ENCODE measurements at regions not wholly inside any gene's neighbourhood (a gene's known extent, or its start where the extent isn't known, plus 50 kb on each side); places are given as distances from the start of the nearest gene placed in this dataset.
"Not testable (repeated sequence)": the region's sequence is repeated elsewhere in the genome, so short reads cannot be mapped to it uniquely, and the experiment has no call there.

- no peak for DNase-seq
Observed at GRCh38 chr13:22789916-22790315, 390.9 kb upstream of the SGCG start.

GRCh38 chr13:22793598-22794134 lies 387.1 kb upstream of the SGCG start:
- DNase-seq: no peak

DNA sequence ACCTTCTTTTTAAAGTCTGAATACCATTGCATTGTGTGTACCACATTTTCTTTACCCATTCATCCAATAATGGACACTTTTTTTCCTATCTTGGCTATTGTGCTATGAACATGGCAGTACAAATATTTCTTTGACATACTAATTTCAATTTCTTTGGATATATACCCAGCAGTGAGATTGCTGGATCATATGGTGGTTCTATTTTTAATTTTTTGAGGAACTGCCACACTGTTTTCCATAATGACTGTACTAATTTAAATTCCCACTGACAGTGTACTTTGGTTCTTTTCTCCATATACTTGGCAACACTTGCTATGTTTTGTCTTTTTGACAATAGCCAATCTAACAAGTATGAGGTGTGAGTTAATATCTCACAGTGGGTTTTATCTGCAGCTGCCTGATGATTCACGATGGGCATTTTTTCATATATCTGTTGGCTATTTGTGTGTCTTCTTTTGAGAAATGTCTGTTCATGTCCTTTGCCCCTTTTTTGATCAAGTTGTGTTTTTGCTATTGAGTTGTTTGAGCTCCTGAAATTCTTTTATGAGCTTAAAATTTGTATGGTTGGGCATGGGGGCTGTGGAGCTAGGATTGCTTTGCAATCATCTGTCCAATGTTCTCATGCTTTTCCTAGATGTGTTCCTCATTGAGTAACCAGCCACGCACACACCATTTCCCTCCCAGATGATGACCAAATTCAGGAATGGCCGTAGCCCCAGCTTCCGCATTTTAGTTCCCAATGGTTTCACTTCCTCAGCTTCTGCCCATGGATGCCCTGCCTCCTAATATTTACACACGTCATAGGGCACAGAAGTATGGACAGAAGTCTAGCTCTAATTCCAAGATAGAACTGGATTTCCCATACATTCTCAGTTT lies 380.0 kb upstream of the SGCG start:
- DNase-seq: no peak

- no peak for DNase-seq
Observed at GRCh38 chr13:22801402-22802003, 379.3 kb upstream of the SGCG start.

GRCh38 chr13:22812793-22813192 lies 368.0 kb upstream of the SGCG start:
- DNase-seq: no peak

GRCh38 chr13:22813531-22814377 lies 367.0 kb upstream of the SGCG start:
- DNase-seq: not testable (repeated sequence)

- DNase-seq: not testable (repeated sequence)
Observed at GRCh38 chr13:22814433-22814832, 366.3 kb upstream of the SGCG start.

DNA sequence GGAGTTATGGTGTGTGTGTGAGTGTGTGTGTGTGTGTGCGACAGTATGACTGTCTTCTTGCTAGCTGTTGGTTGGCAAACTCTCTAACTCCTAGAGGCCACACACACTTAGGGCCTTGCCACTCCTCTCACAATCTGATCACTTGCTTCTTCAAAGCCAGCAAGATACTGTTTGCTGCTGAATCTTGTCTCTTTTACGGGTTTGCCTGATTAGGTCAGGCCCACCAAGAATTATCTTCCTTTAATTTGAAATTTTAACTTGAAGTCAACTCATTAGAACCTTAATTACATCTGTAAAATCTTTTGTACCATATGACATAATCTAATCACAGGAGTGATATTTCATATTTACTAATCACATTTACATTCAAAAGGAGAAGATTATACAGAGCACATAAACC lies 359.2 kb upstream of the SGCG start:
- DNase-seq: no peak

GRCh38 chr13:22825186-22825585 lies 355.6 kb upstream of the SGCG start:
- no peak for DNase-seq

GRCh38 chr13:22828081-22828480 lies 352.7 kb upstream of the SGCG start:
- no peak for DNase-seq

- DNase-seq: no peak
Observed at GRCh38 chr13:22836475-22836874, 344.3 kb upstream of the SGCG start.

DNA sequence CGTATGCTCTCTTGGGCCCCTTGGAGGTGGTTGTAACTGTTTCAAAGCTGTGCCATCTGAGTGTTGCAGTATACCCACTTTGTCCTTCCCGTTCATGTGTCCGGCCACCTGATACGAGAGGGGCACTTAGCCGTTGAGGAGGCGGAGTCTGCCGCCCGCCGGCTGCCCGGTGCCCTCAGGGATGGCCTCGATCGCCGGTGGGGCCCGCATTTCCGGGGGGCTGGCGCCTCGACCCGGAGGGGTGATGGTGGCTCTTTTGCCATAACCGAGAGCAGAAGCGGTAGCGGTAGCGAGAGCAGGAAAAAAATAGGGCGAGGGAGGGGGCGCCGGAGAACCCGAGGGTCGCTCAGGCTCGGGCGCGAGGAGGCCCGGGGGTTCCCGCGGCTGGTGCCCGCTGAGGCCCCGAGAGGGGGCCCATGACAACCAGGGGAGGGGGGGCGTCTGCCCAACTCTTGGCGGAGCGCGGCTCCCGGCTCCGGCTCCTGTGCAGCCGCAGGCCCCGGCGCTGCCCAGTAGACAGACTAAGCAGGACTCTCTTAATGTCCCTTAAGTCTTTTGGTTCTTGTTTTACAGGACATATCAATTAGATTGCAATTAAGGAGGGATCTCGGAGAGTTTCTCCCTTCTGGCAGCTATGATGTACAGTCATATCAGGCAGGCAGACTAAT lies 342.7 kb upstream of the SGCG start:
- DNase-seq: no peak

GRCh38 chr13:22839603-22840530 lies 340.9 kb upstream of the SGCG start:
- DNase-seq: no peak

GRCh38 chr13:22846551-22846950 lies 334.2 kb upstream of the SGCG start:
- no peak for DNase-seq

DNA sequence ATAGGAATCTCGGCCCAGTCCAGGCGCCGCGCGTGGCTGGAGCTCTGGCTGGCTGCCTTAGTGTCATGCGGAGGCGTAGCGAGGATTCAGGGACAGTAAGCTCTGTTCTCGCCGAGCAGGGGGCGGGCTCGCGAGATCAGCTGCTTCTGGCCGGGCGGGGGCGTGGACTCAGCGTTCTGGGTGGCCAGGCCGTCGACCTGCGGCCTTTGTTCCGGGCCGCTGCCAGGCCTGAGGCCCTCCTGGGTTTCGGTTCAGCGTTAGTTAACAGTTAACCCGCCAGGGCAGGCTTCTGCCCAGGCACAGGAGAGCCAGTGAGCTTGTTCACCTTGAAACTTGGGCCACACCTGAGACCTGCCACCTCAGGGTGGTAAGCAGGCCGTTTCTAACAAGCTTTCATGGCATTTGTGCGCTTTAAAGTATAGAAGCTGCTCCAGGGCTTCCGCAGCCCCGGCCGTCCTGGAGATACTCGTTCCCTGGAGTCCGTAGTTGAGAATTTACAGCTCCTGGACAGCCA lies 332.2 kb upstream of the SGCG start:
- no peak for DNase-seq

DNA sequence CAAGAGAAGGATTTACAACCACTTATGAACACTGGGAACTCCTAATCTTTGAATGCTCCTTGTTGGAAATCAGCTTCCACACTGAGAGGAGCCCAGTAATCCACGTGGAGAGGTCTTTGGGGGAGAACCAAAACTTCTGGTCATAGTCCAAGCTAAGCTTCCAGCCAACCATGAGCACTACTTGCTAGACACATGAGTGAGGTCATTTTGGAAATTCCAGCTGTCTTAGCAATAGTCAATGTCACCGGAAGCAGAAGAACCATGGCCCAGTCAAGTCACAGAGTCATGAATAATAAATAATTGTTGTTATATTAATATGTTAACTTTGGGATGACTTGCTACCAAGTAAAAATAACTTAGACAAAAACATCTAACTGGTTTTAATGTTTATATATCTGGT lies 324.9 kb upstream of the SGCG start:
- no peak for DNase-seq

- not testable (repeated sequence) for DNase-seq
Observed at GRCh38 chr13:22858980-22859379, 321.8 kb upstream of the SGCG start.

- DNase-seq: not testable (repeated sequence)
Observed at GRCh38 chr13:22859411-22859810, 321.4 kb upstream of the SGCG start.

GRCh38 chr13:22861958-22862466 lies 318.8 kb upstream of the SGCG start:
- no peak for DNase-seq

DNA sequence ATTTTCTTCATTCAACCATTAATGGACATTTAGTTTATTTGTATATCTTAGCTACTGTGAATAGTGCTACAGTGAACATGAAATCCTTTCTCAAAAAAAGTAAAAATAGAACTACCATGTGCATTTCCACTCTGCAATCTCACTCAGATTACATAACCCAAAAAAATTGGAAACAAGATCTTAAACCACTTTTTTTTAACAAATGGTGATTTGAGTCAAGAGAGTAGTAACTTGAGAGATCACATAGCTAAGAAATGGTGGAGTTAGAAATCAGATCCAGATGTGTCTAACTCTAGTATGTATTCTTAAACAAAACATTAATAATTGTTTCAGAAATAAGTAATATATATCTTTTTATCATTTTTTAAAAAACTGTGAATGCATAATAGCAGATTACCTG lies 318.3 kb upstream of the SGCG start:
- DNase-seq: no peak

GRCh38 chr13:22866221-22866620 lies 314.6 kb upstream of the SGCG start:
- DNase-seq: no peak

Measured in activated CD4-positive, alpha-beta T cell treated with anti-CD3 and anti-CD28 coated beads, Interleukin-10, Interleukin-2, amounts not matched to agents 100 ng/mL and 50 ng/mL, durations not matched to agents 16 hours and 8 hours (primary cell).